Urinary bladder (tissue), 3 donors: ENCODE measurements at regions not wholly inside any gene's neighbourhood (a gene's known extent, or its start where the extent isn't known, plus 50 kb on each side); places are given as distances from the start of the nearest gene placed in this dataset.

Source experiments
- DNase-seq: peaks from one replicate; pipeline ENCODE4 v3.0.0-alpha.2; 2015; ENCODE audit errors: extremely low spot score
- H3K27ac ChIP-seq: one replicate; pipeline ENCODE4 v1.5.1; 2013; ENCODE audit warnings: low read depth, mild to moderate bottlenecking, moderate library complexity
- H3K36me3 ChIP-seq: one replicate; pipeline ENCODE4 v1.6.1; 2013; ENCODE audit warnings: mild to moderate bottlenecking, moderate library complexity; ENCODE audit not compliant: insufficient read depth
- H3K4me1 ChIP-seq: one replicate; pipeline ENCODE4 v1.6.1; 2013; ENCODE audit warnings: mild to moderate bottlenecking, moderate library complexity; ENCODE audit not compliant: insufficient read depth
- H3K4me3 ChIP-seq: one replicate; pipeline ENCODE4 v1.5.1; 2013; ENCODE audit warnings: low read depth, low read length
- WGBS: extraction: QIAGEN DNeasy Blood & Tissue Kit; methylation state at CpG from one replicate; pipeline ENCODE4 v1.1.7; 2013; 5-methylcytosine and 5-hydroxymethylcytosine counted together
- donor health status: healthy with polysubstance abuse.
- donor health status: healthy.

DNA sequence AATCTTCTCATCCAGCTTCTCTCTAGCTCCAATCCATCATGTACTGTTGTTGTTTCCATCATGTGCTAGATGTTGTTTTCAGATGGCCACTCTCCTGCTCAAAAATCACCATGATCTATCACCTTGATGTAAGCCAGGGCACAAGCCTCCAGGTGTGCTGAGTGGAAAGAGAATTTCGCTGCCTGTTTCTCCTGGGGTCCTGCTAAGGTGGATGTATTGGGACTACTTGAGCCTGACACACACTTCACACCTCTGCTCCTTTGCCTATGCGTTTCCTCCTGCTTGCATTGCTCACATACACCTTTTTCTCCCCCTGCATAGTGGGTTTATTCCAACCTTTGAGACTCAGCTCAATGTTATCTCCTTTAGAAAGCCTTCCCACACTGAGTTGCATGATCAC, 287.6 kb downstream of the CYRIA start:
- Histone ChIP-seq H3K4me3 (no peak overlapping the region), H3K27ac (no peak overlapping the region), H3K36me3 (no peaks in the 10 kb centered on the region), H3K4me1 (no peaks in the 10 kb centered on the region)
- no peak for DNase-seq
- 79% methylated on average over 2 of the region's 2 CpGs for WGBS

- H3K27ac ChIP-seq: no peak overlapping the region
- no peak overlapping the region for H3K4me3 ChIP-seq
- 81% methylated on average over 4 of the region's 4 CpGs for WGBS
- DNase-seq: no peak
- H3K36me3 ChIP-seq: no peaks in the 10 kb centered on the region
- no peaks in the 10 kb centered on the region for H3K4me1 ChIP-seq
Observed at GRCh38 chr2:16375981-16376380, 289.7 kb downstream of the CYRIA start.

DNA sequence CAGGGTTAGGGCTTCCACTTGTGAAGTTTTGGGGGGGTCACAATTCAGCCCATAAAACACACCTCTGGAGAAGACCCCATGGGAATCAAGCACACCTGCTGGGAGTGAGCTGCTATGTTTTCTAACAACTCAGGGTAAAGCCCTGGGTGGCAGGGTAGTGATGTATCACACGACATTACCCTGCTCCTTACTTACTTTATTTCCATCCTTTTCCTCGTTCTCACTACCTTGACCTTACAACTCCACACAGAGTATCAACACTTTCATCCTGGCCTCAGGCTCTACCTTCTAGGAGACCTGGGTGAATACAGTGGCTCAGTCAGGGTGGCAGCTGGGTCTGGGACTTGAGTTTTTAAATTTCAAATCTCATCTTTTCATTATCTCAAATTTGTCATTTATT, 290.3 kb downstream of the CYRIA start:
- DNase-seq: no peak
- H3K36me3 ChIP-seq: no peaks in the 10 kb centered on the region
- H3K4me3 ChIP-seq: no peak overlapping the region
- WGBS: 86% methylated on average over 2 of the region's 2 CpGs
- H3K4me1 ChIP-seq: no peaks in the 10 kb centered on the region
- no peak overlapping the region for H3K27ac ChIP-seq

DNA sequence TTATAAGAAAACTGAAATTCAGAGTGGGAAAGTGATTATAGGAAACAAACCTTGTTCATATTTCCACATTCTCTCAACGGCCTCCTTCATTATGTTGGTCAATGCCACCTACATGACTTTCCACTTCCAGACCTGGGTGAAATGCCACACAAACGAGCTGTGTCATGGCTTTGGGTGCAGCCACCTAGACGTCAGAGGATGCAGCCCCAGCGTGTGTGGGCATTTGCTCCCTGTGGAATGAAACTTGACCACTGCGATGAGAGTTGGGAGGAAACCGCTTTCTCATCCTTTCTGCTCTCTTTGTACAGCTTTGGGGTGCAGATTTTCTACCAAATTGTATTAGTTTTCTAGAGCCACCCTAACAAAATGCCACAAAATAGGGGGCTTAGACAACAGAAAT, 291.0 kb downstream of the CYRIA start:
- no peaks in the 10 kb centered on the region for H3K4me1 ChIP-seq
- no peak for DNase-seq
- 86% methylated on average over 6 of the region's 6 CpGs for WGBS
- H3K4me3 ChIP-seq: no peak overlapping the region
- no peak overlapping the region for H3K27ac ChIP-seq
- no peaks in the 10 kb centered on the region for H3K36me3 ChIP-seq

GRCh38 chr2:16373341-16373740, 292.3 kb downstream of the CYRIA start:
- DNase-seq: no peak
- 98% methylated on average over 1 of the region's 1 CpG for WGBS
- Histone ChIP-seq H3K4me3 (no peak overlapping the region), H3K27ac (no peak overlapping the region), H3K36me3 (no peaks in the 10 kb centered on the region), H3K4me1 (no peaks in the 10 kb centered on the region)

GRCh38 chr2:16371751-16372150, 293.9 kb downstream of the CYRIA start:
- H3K27ac ChIP-seq: no peak overlapping the region
- no peaks in the 10 kb centered on the region for H3K36me3 ChIP-seq
- DNase-seq: no peak
- 95% methylated on average over 6 of the region's 6 CpGs for whole genome bisulfite sequencing
- no peaks in the 10 kb centered on the region for H3K4me1 ChIP-seq
- no peak overlapping the region for H3K4me3 ChIP-seq

DNA sequence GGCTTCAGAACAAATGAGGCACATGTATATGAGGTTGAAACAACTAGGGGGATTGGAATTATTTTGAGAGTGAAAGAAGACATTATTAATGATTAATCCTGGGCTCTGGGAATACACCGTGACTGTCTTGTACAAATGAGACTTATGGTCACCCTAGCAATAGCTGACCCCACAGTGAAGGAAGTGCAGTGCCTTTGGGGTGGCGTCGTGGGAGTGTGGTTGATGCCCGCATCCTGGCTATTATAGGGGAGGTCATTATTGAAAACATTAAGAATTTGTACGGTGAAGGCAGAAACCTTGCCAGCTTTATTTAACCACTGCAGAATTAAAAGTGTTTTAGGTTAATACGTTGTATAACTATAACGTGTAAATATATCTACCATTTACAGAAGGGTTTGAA, 296.7 kb downstream of the CYRIA start:
- 91% methylated on average over 7 of the region's 7 CpGs for whole genome bisulfite sequencing
- Histone ChIP-seq H3K27ac (no peak overlapping the region), H3K4me3 (no peak overlapping the region), H3K4me1 (no peaks in the 10 kb centered on the region), H3K36me3 (no peaks in the 10 kb centered on the region)
- no peak for DNase-seq

- no peak overlapping the region for H3K27ac ChIP-seq
- no peaks in the 10 kb centered on the region for H3K4me1 ChIP-seq
- no peak for DNase-seq
- WGBS: 62% methylated on average over 3 of the region's 3 CpGs
- no peak overlapping the region for H3K4me3 ChIP-seq
- no peaks in the 10 kb centered on the region for H3K36me3 ChIP-seq
Observed at GRCh38 chr2:16368328-16368727, 297.3 kb downstream of the CYRIA start.

DNA sequence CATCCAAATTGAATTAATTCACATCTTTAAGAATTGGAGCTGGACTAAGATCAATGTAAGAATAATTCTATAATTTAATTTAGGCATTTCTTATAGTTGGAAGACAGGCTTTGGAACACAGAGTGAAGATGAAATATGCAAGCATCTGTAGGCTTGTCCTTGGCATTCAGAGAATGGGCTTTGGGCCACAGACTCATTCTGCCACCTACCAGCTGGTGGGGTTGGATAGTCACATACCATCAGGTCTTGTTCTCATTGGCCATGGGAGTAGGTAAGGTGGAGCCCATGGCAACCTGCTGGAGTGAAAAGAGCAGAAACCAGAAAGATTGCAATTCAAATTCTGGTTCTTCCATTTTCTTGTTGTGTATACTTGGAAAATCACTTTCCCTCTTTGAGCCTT, 300.3 kb downstream of the CYRIA start:
- H3K4me1 ChIP-seq: no peaks in the 10 kb centered on the region
- no peak overlapping the region for H3K27ac ChIP-seq
- no peaks in the 10 kb centered on the region for H3K36me3 ChIP-seq
- DNase-seq: no peak
- no peak overlapping the region for H3K4me3 ChIP-seq

DNA sequence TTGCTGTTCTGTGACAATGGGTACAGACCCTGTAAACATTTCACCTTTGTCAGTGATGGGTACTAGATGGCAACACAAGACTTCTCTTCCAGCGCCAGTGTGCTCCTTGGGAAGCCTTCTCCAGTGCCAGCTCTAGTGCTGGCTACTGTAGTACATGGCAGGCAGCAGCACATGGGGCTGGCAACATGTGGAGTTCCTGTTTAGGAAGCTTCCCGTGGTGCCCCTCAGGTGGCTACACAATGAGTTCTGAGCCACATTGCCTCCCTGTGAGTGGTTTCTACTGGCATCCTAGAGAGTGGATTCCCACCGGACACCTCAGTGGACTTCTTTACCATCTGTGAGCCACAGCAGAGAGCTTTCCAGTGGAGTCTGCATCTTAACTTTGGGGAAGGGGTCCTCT, 302.1 kb downstream of the CYRIA start:
- no peak for DNase-seq
- 89% methylated on average over 3 of the region's 3 CpGs for WGBS
- Histone ChIP-seq H3K27ac (no peak overlapping the region), H3K36me3 (no peaks in the 10 kb centered on the region), H3K4me1 (no peaks in the 10 kb centered on the region), H3K4me3 (no peak overlapping the region)

- WGBS: 75% methylated on average over 4 of the region's 4 CpGs
Observed at GRCh38 chr2:16362611-16363010, 303.0 kb downstream of the CYRIA start.

DNA sequence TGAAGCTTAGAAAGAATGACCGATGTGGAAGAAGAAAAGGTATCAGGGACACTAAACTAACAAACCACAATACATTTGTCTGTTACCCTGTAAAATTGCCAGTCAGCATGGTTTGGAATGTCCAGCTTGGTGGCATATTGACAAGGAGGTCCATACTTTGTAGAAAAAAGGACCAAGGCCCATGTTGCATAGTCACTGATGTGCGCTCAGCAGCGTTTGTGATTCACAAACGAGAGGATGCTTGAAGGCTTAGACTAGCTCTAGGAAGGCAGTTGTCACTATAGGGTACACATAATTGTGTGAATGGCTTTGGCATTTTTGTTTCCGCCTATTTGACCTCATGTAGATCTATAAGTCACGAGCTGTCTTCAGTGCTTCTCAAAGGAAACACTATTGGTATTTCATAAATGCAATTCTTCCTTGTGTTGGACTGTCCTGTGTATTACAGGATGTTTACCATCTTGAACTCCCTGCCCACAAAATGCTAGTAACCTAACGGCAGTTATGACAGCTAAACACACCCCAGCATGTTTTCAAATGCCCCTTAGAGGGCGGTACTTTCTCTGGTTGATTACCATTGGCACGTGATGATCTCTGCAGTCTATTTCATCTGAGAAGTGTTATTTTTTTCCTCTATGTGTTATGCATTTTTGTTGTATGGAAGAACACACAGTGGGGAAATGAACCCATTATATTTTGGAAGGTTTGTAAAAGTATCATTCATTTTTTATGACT, 304.2 kb downstream of the CYRIA start:
- Histone ChIP-seq H3K36me3 (no peaks in the 10 kb centered on the region), H3K4me3 (no peak overlapping the region), H3K27ac (no peak overlapping the region), H3K4me1 (no peaks in the 10 kb centered on the region)
- 84% methylated on average over 9 of the region's 9 CpGs for WGBS
- DNase-seq: no peak

More at GRCh38 chr2:16362611-16363010, 303.0 kb downstream of the CYRIA start:
- no peak for DNase-seq
- H3K27ac ChIP-seq: no peak overlapping the region
- no peaks in the 10 kb centered on the region for H3K4me1 ChIP-seq
- no peaks in the 10 kb centered on the region for H3K36me3 ChIP-seq
- H3K4me3 ChIP-seq: no peak overlapping the region

DNA sequence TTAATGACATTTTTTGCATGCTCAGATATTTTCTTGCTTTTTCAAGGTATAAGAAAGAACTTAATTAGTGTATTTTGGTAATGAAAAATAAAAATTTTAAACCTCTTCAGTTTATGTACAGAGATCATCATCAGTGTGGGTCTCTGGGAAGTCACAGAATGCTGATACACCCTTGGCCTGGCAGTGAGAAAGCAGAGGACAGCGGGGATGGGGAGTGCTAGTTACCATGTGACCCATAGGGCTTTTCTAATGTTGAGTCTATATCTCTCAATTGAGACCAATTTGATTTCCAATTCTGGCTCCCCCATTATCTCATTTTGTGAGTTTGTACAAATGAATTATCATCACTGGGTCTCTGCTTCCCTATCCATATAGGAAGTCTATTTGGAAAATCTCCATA, 305.7 kb downstream of the CYRIA start:
- WGBS: 92% methylated on average over 1 of the region's 1 CpG
- no peaks in the 10 kb centered on the region for H3K36me3 ChIP-seq
- DNase-seq: no peak

GRCh38 chr2:16357188-16357587, 308.4 kb downstream of the CYRIA start:
- Histone ChIP-seq H3K36me3 (no peaks in the 10 kb centered on the region), H3K4me1 (no peaks in the 10 kb centered on the region), H3K4me3 (no peak overlapping the region), H3K27ac (no peak overlapping the region)
- DNase-seq: no peak
- WGBS: 93% methylated on average over 1 of the region's 1 CpG

More for the DNA sequence above, 305.7 kb downstream of the CYRIA start:
- Histone ChIP-seq H3K4me1 (no peaks in the 10 kb centered on the region), H3K27ac (no peak overlapping the region), H3K4me3 (no peak overlapping the region)

GRCh38 chr2:16351541-16351940, 314.1 kb downstream of the CYRIA start:
- Histone ChIP-seq H3K36me3 (no peaks in the 10 kb centered on the region), H3K4me3 (no peak overlapping the region), H3K4me1 (no peaks in the 10 kb centered on the region), H3K27ac (no peak overlapping the region)
- WGBS: 97% methylated on average over 2 of the region's 2 CpGs
- no peak for DNase-seq
